ENCODE measurements at regions not wholly inside any gene's neighbourhood (a gene's known extent, or its start where the extent isn't known, plus 50 kb on each side); places are given as distances from the start of the nearest gene placed in this dataset.
A peak's percentile ranks its signal among the peaks of the same experiment; 100 is the strongest.

- Histone ChIP-seq H3K4me3 (no peak overlapping the region), H3K9me3 (no peaks in the 10 kb centered on the region)
Measured at GRCh38 chr18:22791310-22791610, 141.9 kb upstream of the RBBP8 start.

DNA sequence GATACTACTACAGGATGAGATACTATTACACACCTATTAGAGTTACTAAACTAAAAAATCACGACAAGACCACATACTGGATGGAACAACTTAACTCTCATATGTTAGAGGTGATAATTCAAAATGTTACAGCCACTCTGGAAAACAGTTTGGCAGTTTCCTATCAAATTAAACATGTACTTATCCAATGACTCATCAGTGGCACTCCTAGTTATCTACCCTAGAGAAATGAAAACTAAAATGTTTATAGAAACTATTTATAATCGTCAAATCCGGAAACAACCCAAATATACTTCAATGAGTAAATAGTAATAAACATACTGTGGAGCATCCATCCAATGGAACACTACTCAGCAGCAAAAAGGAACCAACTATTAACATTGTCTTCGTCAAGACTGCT lies 137.0 kb upstream of the RBBP8 start:
- no peak for TF ChIP-seq CTCF (IDR thresholded peaks at IDR 0.05)
- DNase-seq = no peak
- no peak overlapping the region for H3K4me3 ChIP-seq
- no peak overlapping the region for H3K27ac ChIP-seq
- no peaks in the 10 kb centered on the region for H3K4me1 ChIP-seq
- no peaks in the 10 kb centered on the region for H3K36me3 ChIP-seq
- H3K9ac ChIP-seq (ENCODE audit: low read depth in 2 of 2, low read length in 2 of 2) = no peak overlapping the region
- H3K9me3 ChIP-seq = no peaks in the 10 kb centered on the region
- intact Hi-C loops (cut with DNase I) = no loop called here
- no peaks in the 10 kb centered on the region for H3K27me3 ChIP-seq

More at GRCh38 chr18:22791310-22791610, 141.9 kb upstream of the RBBP8 start:
- H3K9ac ChIP-seq (ENCODE audit: low read depth in 2 of 2, low read length in 2 of 2) = no peak overlapping the region
- no peaks in the 10 kb centered on the region for H3K27me3 ChIP-seq
- intact Hi-C loops (cut with DNase I) = no loop called here
- no peak overlapping the region for H3K27ac ChIP-seq
- H3K36me3 ChIP-seq = no peaks in the 10 kb centered on the region
- DNase-seq = no peak
- no peak for TF ChIP-seq CTCF (IDR thresholded peaks at IDR 0.05)
- H3K4me1 ChIP-seq = no peaks in the 10 kb centered on the region

- no peak overlapping the region for H3K4me3 ChIP-seq
- TF ChIP-seq CTCF (IDR thresholded peaks at IDR 0.05) = no peak
- no peaks in the 10 kb centered on the region for H3K36me3 ChIP-seq
- H3K27ac ChIP-seq = peak overlapping the region; percentile 53
- peak; percentile 23 for DNase-seq
- no peaks in the 10 kb centered on the region for H3K27me3 ChIP-seq
- no peak overlapping the region for H3K9ac ChIP-seq (ENCODE audit: low read depth in 2 of 2, low read length in 2 of 2)
- H3K9me3 ChIP-seq = no peaks in the 10 kb centered on the region
- intact Hi-C loops (cut with DNase I) = no loop called here
- H3K4me1 ChIP-seq = no peaks in the 10 kb centered on the region
Measured at GRCh38 chr18:22800551-22800951, 132.6 kb upstream of the RBBP8 start.

DNA sequence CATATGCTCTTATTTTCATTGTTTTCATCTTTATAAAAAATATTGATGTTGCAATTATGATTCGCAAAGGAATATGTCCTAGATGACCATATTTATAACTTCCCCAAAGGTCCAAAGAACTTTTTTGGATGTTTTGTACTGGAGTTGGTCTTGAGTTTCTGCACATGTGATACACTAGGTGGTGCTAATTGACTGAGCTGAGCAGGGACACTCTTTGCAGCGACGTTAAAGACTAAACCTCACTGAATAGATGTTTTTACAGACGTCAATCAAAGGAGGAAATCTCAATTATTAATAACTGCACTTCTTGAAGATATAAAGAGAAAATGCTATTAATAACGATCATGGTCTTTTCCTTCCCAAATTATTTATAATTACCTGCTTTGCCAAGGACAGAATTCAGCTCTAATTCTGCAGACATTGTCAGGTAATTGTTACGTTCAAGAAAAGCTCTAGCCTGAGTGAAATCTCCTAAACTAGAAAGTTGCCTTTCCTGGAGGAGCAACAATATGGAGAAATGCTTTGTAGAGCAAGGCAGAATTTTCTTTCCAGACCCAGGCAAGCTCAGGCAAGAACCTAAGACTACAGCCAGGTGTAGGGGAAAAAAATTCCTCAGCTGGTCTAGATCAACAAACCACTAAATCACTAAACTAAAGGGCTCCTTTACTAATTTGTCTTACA lies 119.3 kb upstream of the RBBP8 start:
- Histone ChIP-seq H3K36me3 (no peaks in the 10 kb centered on the region), H3K9ac (ENCODE audit: low read depth in 2 of 2, low read length in 2 of 2) (no peak overlapping the region), H3K4me1 (peaks cover 5% of the 10 kb centered on the region), H3K27me3 (no peaks in the 10 kb centered on the region), H3K27ac (no peak overlapping the region), H3K4me3 (no peak overlapping the region), H3K9me3 (no peaks in the 10 kb centered on the region)
- TF ChIP-seq CTCF (IDR thresholded peaks at IDR 0.05) = peak; percentile 47
- DNase-seq = no peak
- intact Hi-C loops (cut with DNase I) = loop anchor here (5.0 kb wide), 1 partner anchor 169 kb away; no protein-coding TSS in a partner anchor

DNA sequence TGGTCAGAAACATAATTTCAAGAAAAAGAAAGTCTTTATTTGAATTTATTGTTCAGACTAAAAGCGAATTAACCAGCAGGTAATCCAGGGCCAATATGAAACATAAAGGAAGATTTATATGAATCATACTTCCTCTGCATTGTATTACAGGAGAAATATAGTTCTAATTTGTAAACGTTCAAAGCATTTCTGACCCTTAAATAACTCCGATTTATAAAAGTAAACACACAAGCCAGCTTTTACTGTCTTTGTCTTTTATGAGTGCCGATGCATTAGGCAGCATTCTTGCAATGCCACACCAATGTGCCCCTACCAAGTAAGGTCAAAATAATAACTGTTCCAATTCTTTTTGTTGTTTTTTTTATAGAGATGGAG lies 118.8 kb upstream of the RBBP8 start:
- TF ChIP-seq CTCF (IDR thresholded peaks at IDR 0.05) = no peak
- DNase-seq = no peak

More for the DNA sequence above, 118.8 kb upstream of the RBBP8 start:
- H3K4me1 ChIP-seq = peaks cover 5% of the 10 kb centered on the region
- intact Hi-C loops (cut with DNase I) = loop anchor here (5.0 kb wide), 1 partner anchor 168 kb away; no protein-coding TSS in a partner anchor
- no peaks in the 10 kb centered on the region for H3K9me3 ChIP-seq
- H3K27ac ChIP-seq = no peak overlapping the region
- no peak overlapping the region for H3K4me3 ChIP-seq
- no peaks in the 10 kb centered on the region for H3K27me3 ChIP-seq
- no peaks in the 10 kb centered on the region for H3K36me3 ChIP-seq
- no peak overlapping the region for H3K9ac ChIP-seq (ENCODE audit: low read depth in 2 of 2, low read length in 2 of 2)

Data from colonic mucosa (tissue), 4 donors.